ENCODE measurements at regions not wholly inside any gene's neighbourhood (a gene's known extent, or its start where the extent isn't known, plus 50 kb on each side); places are given as distances from the start of the nearest gene placed in this dataset.

DNA sequence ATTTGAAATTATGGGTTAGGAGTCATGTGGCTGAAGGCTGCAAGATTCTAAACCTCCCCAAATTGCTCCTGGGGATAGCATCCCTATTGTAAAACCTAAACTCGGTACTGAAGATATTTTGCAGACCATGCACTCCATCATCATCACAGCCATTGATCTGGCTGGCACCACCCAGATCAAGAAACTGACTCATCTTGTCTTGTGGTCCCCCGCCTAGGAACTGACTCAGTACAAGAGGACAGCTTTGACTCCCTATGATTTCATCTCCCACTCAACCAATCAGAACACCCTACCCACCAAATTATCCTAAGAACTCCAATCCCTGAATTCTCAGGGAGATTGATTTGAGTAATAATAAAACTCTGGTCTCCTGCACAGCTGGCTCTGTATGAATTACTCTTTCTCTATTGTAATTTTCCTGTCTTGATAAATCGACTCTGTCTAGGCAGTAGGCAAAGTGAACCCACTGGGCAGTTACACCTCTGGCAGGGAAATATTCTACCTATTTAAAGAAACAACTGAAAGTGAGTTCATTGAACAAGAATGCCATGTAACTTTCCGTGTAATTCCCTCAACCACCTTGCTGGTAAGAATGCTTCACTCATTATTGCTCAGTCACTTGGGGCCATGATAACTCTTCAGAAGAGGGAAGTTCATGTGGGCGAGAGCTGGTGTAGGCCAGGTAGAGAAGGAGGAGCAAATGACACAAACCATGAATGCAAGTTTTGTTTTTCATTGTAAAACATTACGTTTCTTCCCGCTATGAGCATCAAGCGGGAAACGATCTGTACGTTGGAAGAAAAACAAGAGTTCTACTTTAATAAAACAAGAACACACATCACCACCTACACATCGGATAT is 602.9 kb upstream of the ARID1B start:
- intact Hi-C loops (cut with micrococcal nuclease; ENCODE audit: unreplicated experiment), result no loop called here
- TF ChIP-seq CTCF (conservative IDR thresholded peaks at IDR 0.05; ENCODE audit: low read length), result no peak
- TF ChIP-seq EZH2phosphoT487 (IDR thresholded peaks at IDR 0.05; ENCODE audit: borderline replicate concordance, low read depth, low read length), result no peak
- no peaks in the 10 kb centered on the region for H3K4me1 ChIP-seq (ENCODE audit: insufficient read depth, low read length, poor library complexity, severe bottlenecking)
- H4K20me1 ChIP-seq (ENCODE audit: insufficient read depth, low read length), result no peaks in the 10 kb centered on the region
- CTCF ChIA-PET (ENCODE audit: unreplicated experiment), result interaction anchor here (0.6 kb wide), 1 partner anchor 91 kb away, joined by 3 read pairs; no protein-coding TSS in a partner anchor
- no peak for DNase-seq (ENCODE audit: low spot score)
- no TSS peak for BruUV-seq (replicated peaks)
- H3K9me3 ChIP-seq (ENCODE audit: low read length), result no peaks in the 10 kb centered on the region
- no peaks in the 10 kb centered on the region for H3K79me2 ChIP-seq (ENCODE audit: insufficient read depth, low read depth, low read length)
- no peak overlapping the region for H3K27ac ChIP-seq (ENCODE audit: low read depth, low read length, poor library complexity, severe bottlenecking)
- no peak overlapping the region for H3K4me3 ChIP-seq (ENCODE audit: low read depth, low read length, poor library complexity, severe bottlenecking)
- no peaks in the 10 kb centered on the region for H3K9me2 ChIP-seq (ENCODE audit: insufficient read depth, low read length)
- POLR2A ChIA-PET, result interaction anchor here (0.5 kb wide), 1 partner anchor 247 kb away, joined by 3 read pairs; no protein-coding TSS in a partner anchor
- H3K36me3 ChIP-seq (ENCODE audit: insufficient read depth, low read length), result no peaks in the 10 kb centered on the region
- H2AFZ ChIP-seq (ENCODE audit: low read length), result no peak overlapping the region
- no peak overlapping the region for H3K4me2 ChIP-seq (ENCODE audit: low read length)

- H3K27ac ChIP-seq (ENCODE audit: low read depth, low read length, poor library complexity, severe bottlenecking), result no peak overlapping the region
- no peak overlapping the region for H3K4me2 ChIP-seq (ENCODE audit: low read length)
- H3K9me3 ChIP-seq (ENCODE audit: low read length), result no peaks in the 10 kb centered on the region
- H3K36me3 ChIP-seq (ENCODE audit: insufficient read depth, low read length), result no peaks in the 10 kb centered on the region; the same call in 1 of the 2 replicates
- no peaks in the 10 kb centered on the region for H3K9me2 ChIP-seq (ENCODE audit: insufficient read depth, low read length)
- H3K4me3 ChIP-seq (ENCODE audit: low read depth, low read length, poor library complexity, severe bottlenecking), result no peak overlapping the region
- H3K4me1 ChIP-seq (ENCODE audit: insufficient read depth, low read length, poor library complexity, severe bottlenecking), result no peaks in the 10 kb centered on the region
- intact Hi-C loops (cut with micrococcal nuclease; ENCODE audit: unreplicated experiment), result no loop called here
- H3K79me2 ChIP-seq (ENCODE audit: insufficient read depth, low read depth, low read length), result no peaks in the 10 kb centered on the region
- CTCF ChIA-PET (ENCODE audit: unreplicated experiment), result no interaction called here
- H4K20me1 ChIP-seq (ENCODE audit: insufficient read depth, low read length), result no peaks in the 10 kb centered on the region
- no peak overlapping the region for H2AFZ ChIP-seq (ENCODE audit: low read length)
- DNase-seq (ENCODE audit: low spot score), result no peak
- BruUV-seq (replicated peaks), result no TSS peak
- TF ChIP-seq CTCF (conservative IDR thresholded peaks at IDR 0.05; ENCODE audit: low read length) (no peak), EZH2phosphoT487 (IDR thresholded peaks at IDR 0.05; ENCODE audit: borderline replicate concordance, low read depth, low read length) (no peak)
- POLR2A ChIA-PET, result no interaction called here
Measured at GRCh38 chr6:156169371-156169770, 607.8 kb upstream of the ARID1B start.

DNA sequence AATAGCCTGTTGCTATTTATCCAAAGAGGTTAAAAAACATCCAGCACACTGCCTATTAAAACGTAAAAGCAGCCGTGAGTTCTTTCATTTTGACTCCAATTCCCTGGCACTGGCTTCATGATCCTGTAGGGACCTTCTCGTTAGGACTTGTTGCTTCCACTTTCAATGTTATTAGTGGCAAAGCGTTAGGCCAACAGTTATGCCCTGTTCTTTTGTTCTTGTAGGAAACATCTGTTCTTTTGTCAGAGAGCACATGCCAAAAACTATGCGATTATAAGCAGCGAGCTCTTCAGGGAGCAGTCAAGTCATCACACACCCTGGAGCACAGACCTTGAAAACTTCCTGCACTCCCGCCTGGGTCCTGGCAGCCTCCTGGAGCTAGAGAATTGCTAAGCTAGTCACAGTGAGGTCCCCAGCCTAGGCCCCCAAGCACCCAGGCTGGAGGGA is 609.5 kb upstream of the ARID1B start:
- ChIA-PET CTCF (ENCODE audit: unreplicated experiment) (no interaction called here), POLR2A (no interaction called here)
- no peak for DNase-seq (ENCODE audit: low spot score)
- no peaks in the 10 kb centered on the region for H3K79me2 ChIP-seq (ENCODE audit: insufficient read depth, low read depth, low read length)
- no peaks in the 10 kb centered on the region for H3K9me2 ChIP-seq (ENCODE audit: insufficient read depth, low read length)
- no peaks in the 10 kb centered on the region; the same call in 1 of the 2 replicates for H3K36me3 ChIP-seq (ENCODE audit: insufficient read depth, low read length)
- no peak overlapping the region for H3K4me3 ChIP-seq (ENCODE audit: low read depth, low read length, poor library complexity, severe bottlenecking)
- no peaks in the 10 kb centered on the region for H3K9me3 ChIP-seq (ENCODE audit: low read length)
- H3K4me2 ChIP-seq (ENCODE audit: low read length), result no peak overlapping the region
- intact Hi-C loops (cut with micrococcal nuclease; ENCODE audit: unreplicated experiment), result no loop called here
- H2AFZ ChIP-seq (ENCODE audit: low read length), result no peak overlapping the region
- no peaks in the 10 kb centered on the region for H4K20me1 ChIP-seq (ENCODE audit: insufficient read depth, low read length)
- no peak overlapping the region for H3K27ac ChIP-seq (ENCODE audit: low read depth, low read length, poor library complexity, severe bottlenecking)
- no TSS peak for BruUV-seq (replicated peaks)
- TF ChIP-seq CTCF (conservative IDR thresholded peaks at IDR 0.05; ENCODE audit: low read length) (no peak), EZH2phosphoT487 (IDR thresholded peaks at IDR 0.05; ENCODE audit: borderline replicate concordance, low read depth, low read length) (no peak)
- H3K4me1 ChIP-seq (ENCODE audit: insufficient read depth, low read length, poor library complexity, severe bottlenecking), result peaks cover 13% of the 10 kb centered on the region

All from OCI-LY7 (cell line).